Gastrocnemius medialis (tissue), 4 donors: ENCODE measurements at regions not wholly inside any gene's neighbourhood (a gene's known extent, or its start where the extent isn't known, plus 50 kb on each side); places are given as distances from the start of the nearest gene placed in this dataset.

Experiments used
- ATAC-seq, 2 donors: fragments of 150-250 bp; one replicate each; pipeline ENCODE4 v1.9.1; 2016
- DNase-seq, 2 donors: peaks; one replicate each; pipeline ENCODE4 v3.0.0-alpha.2; 2019
- H3K27ac ChIP-seq, 4 donors: fragments of 200-600 bp; sonication (generic); 1 replicate in 1 of 4; 2 replicates in 3 of 4; pipeline ENCODE4 v1.5.1; 2016 to 2018; ENCODE audit warnings: mild to moderate bottlenecking in 2 of 4, moderate library complexity in 1 of 4
- H3K27me3 ChIP-seq, 3 donors: fragments of 200-600 bp; sonication (generic) in 2 of 3; 1 replicate in 1 of 3; 2 replicates in 2 of 3; pipeline versions ENCODE4 v1.5.1 to v1.6.0; 2016 to 2019; ENCODE audit warnings: mild to moderate bottlenecking in 1 of 3, moderate library complexity in 1 of 3
- H3K36me3 ChIP-seq, 2 donors: fragments of 200-600 bp; sonication (generic) in 1 of 2; one replicate each; pipeline ENCODE4 v1.5.1; 2017 to 2018
- H3K4me1 ChIP-seq, 2 donors: fragments of 200-600 bp; sonication (generic) in 1 of 2; one replicate each; pipeline ENCODE4 v1.5.1; 2016 to 2017; ENCODE audit warnings: mild to moderate bottlenecking in 2 of 2
- H3K4me3 ChIP-seq, 4 donors: fragments of 200-600 bp; sonication (generic) in 3 of 4; 1 replicate in 1 of 4; 2 replicates in 3 of 4; pipeline ENCODE4 v1.5.1; 2016 to 2019; ENCODE audit warnings: mild to moderate bottlenecking in 2 of 4
- H3K9me3 ChIP-seq, 3 donors: fragments of 200-600 bp; sonication (generic) in 2 of 3; 1 replicate in 1 of 3; 2 replicates in 2 of 3; pipeline ENCODE4 v1.5.1; 2016 to 2019
- POLR2A ChIP-seq, 2 donors: fragments of 450-650 bp; IDR thresholded peaks; one replicate each; pipeline ENCODE4 v1.6.1; 2017; ENCODE audit warnings: antibody characterized with exemption in 2 of 2, mild to moderate bottlenecking in 2 of 2, moderate library complexity in 2 of 2
- in situ Hi-C, 4 donors: fragments of 200-750 bp; cut with MboI; loops; one replicate each; pipeline versions ENCODE4 v1.15.0 to v1.8.0; 2017; ENCODE audit warnings: low sequenced_read_pairs in 4 of 4
- intact Hi-C: fragments of 100-400 bp; cut with DNase I; formaldehyde crosslinking; loops from one replicate; pipeline ENCODE4 v1.15.1; 2023; ENCODE audit warnings: low total_unique reads
- TF ChIP-seq, protein P1 (sequence below), 5 experiments: fragments of 450-650 bp in 3 of 5; fragments of 200-600 bp in 2 of 5; sonication (generic) in 2 of 5; IDR thresholded peaks in 4 of 5; conservative IDR thresholded peaks in 1 of 5; 1 replicate in 4 of 5; 2 replicates in 1 of 5; pipeline ENCODE4 v1.5.1; 2016 to 2019; ENCODE audit warnings: antibody characterized with exemption in 5 of 5, mild to moderate bottlenecking in 3 of 5, moderate library complexity in 3 of 5

DNA sequence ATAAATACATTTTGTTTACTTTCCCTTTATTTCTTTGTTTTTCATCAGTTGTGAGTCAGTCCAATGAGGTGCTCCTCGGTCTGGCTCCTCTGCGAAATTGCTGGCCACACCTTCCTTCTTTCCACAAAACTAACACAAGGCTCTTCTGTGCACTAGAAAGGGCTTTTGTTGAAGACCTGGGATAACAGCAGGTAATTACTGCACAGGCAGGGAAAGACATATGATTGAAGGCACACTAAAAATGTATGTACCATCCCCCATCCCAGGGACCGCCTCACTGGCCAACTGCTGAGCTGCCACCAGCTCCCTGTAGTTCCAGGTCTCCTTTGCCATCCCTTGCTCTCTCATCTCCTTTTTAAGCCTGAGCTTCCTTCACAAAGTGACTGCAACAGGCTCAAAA lies 180.5 kb downstream of the EFNB2 start:
- no peaks in the 10 kb centered on the region for H3K4me1 ChIP-seq

DNA sequence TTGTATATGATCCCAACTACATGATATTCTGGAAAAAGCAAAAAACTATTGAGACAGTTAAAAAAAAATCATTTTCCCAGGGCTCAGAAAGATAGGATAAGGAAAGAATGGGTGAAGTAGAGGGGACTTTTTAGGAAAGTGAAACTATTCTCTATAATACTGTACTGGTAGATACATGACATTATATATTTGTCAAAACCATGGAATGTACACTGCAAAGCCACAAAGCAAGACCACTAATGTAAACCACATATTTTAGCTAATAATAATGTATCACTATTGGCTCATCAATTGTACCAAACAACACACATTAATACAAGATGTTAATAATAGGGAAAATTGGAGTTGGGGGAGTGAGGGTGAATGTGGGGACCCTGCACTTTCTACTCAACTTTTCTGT lies 182.6 kb downstream of the EFNB2 start:
- Histone ChIP-seq H3K27ac (no peak overlapping the region), H3K9me3 (no peaks in the 10 kb centered on the region), H3K36me3 (no peaks in the 10 kb centered on the region), H3K27me3 (peaks cover 6 to 21% (median 21%) of the 10 kb centered on the region in 3 donors), H3K4me3 (no peak overlapping the region), H3K4me1 (no peaks in the 10 kb centered on the region)
- ATAC-seq (no peak), DNase-seq (no peak)
- intact Hi-C loops = no loop called here
- in situ Hi-C loops = no loop called here
- TF ChIP-seq POLR2A (IDR thresholded peaks at IDR 0.05) = no peak
- TF ChIP-seq, protein P1, sequence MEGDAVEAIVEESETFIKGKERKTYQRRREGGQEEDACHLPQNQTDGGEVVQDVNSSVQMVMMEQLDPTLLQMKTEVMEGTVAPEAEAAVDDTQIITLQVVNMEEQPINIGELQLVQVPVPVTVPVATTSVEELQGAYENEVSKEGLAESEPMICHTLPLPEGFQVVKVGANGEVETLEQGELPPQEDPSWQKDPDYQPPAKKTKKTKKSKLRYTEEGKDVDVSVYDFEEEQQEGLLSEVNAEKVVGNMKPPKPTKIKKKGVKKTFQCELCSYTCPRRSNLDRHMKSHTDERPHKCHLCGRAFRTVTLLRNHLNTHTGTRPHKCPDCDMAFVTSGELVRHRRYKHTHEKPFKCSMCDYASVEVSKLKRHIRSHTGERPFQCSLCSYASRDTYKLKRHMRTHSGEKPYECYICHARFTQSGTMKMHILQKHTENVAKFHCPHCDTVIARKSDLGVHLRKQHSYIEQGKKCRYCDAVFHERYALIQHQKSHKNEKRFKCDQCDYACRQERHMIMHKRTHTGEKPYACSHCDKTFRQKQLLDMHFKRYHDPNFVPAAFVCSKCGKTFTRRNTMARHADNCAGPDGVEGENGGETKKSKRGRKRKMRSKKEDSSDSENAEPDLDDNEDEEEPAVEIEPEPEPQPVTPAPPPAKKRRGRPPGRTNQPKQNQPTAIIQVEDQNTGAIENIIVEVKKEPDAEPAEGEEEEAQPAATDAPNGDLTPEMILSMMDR (IDR thresholded peaks at IDR 0.05 in 4 of 5, conservative IDR thresholded peaks at IDR 0.05 in 1 of 5) = no peak

More for the DNA sequence above, 180.5 kb downstream of the EFNB2 start:
- H3K27me3 ChIP-seq = peaks cover 4 to 7% (median 6%) of the 10 kb centered on the region in 3 donors
- intact Hi-C loops = no loop called here
- no peaks in the 10 kb centered on the region for H3K36me3 ChIP-seq
- H3K4me3 ChIP-seq = no peak overlapping the region
- H3K9me3 ChIP-seq = no peaks in the 10 kb centered on the region
- TF ChIP-seq, protein P1 (IDR thresholded peaks at IDR 0.05 in 4 of 5, conservative IDR thresholded peaks at IDR 0.05 in 1 of 5) = no peak
- TF ChIP-seq POLR2A (IDR thresholded peaks at IDR 0.05) = no peak
- DNase-seq (no peak), ATAC-seq (no peak)
- H3K27ac ChIP-seq = no peak overlapping the region
- in situ Hi-C loops = no loop called here

DNA sequence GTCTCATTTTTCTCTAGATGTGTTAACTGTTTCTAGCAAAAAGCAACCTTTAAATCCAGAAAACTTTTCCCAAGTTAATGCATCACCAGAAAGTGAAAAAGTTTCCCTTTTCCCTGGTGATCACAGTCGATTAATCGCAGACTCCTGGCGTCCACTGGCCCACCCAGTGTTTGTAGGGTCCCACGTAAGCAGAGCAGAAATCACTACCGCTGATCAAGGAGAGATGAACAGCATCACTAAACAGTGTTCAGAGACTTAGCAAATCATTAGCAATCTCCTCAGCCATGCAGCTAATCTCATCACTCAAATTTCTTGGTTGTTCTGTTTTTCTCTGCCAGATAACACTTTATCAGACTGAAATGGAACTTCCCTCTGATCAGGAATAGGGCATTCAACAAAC lies 184.2 kb downstream of the EFNB2 start:
- Histone ChIP-seq H3K4me1 (no peaks in the 10 kb centered on the region), H3K9me3 (no peaks in the 10 kb centered on the region), H3K4me3 (no peak overlapping the region), H3K36me3 (no peaks in the 10 kb centered on the region), H3K27me3 (peaks cover 6 to 23% (median 23%) of the 10 kb centered on the region in 3 donors), H3K27ac (no peak overlapping the region)
- no peak for TF ChIP-seq POLR2A (IDR thresholded peaks at IDR 0.05)
- TF ChIP-seq, protein P1 (IDR thresholded peaks at IDR 0.05 in 4 of 5, conservative IDR thresholded peaks at IDR 0.05 in 1 of 5) = no peak
- in situ Hi-C loops (no loop called here), intact Hi-C loops (no loop called here)
- no peak for DNase-seq
- ATAC-seq = no peak

GRCh38 chr13:106350208-106350607 lies 185.3 kb downstream of the EFNB2 start:
- intact Hi-C loops (no loop called here), in situ Hi-C loops (no loop called here)
- peaks cover 6 to 23% (median 23%) of the 10 kb centered on the region in 3 donors for H3K27me3 ChIP-seq
- TF ChIP-seq POLR2A (IDR thresholded peaks at IDR 0.05) = no peak
- TF ChIP-seq, protein P1 (IDR thresholded peaks at IDR 0.05 in 4 of 5, conservative IDR thresholded peaks at IDR 0.05 in 1 of 5) = no peak
- no peak for DNase-seq
- H3K4me3 ChIP-seq = no peak overlapping the region
- no peaks in the 10 kb centered on the region for H3K36me3 ChIP-seq
- no peak for ATAC-seq
- no peak overlapping the region for H3K27ac ChIP-seq
- no peaks in the 10 kb centered on the region for H3K4me1 ChIP-seq
- H3K9me3 ChIP-seq = no peaks in the 10 kb centered on the region
